ENCODE measurements at regions not wholly inside any gene's neighbourhood (a gene's known extent, or its start where the extent isn't known, plus 50 kb on each side); places are given as distances from the start of the nearest gene placed in this dataset.
A peak's percentile ranks its signal among the peaks of the same experiment; 100 is the strongest.

GRCh38 chr9:87333802-87334201 is 163.9 kb upstream of the DAPK1 start:
- Histone ChIP-seq H3K4me1 (ENCODE audit: control insufficient read depth, insufficient read depth, low read length) (no peaks in the 10 kb centered on the region), H3K9me3 (ENCODE audit: control insufficient read depth, low read length) (peaks cover 8% of the 10 kb centered on the region), H3K27ac (ENCODE audit: insufficient read depth, low read depth, low read length, poor library complexity, severe bottlenecking) (no peak overlapping the region), H3K36me3 (ENCODE audit: control insufficient read depth, insufficient read depth, low read length) (no peaks in the 10 kb centered on the region), H3K4me3 (ENCODE audit: insufficient read depth, low read depth, low read length) (no peak overlapping the region), H3K27me3 (ENCODE audit: control insufficient read depth, insufficient read depth, low read length, poor library complexity, severe bottlenecking) (peaks cover 15% of the 10 kb centered on the region)
- WGBS, 2 experiments: 93 to 94% methylated on average over 5 to 6 of the region's 6 CpGs

DNA sequence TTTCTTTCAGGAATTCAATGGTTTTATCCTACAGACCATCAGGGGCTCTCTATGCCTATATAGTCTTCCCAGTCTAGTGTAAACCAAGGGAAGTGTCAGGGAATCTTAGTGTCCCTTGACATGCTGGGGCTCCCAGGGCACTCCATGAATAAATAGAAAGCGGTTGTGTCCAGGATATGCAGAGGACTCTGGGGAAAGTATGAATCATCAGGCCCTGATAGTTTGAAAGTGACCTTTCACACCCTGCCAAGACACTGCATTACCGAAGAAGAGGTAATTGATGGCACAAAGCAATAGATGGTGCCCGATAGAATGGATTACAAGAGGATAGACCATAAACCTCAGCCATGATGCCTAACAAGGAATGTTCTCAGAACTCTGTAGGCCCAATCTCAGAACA is 163.3 kb upstream of the DAPK1 start:
- Histone ChIP-seq H3K4me3 (ENCODE audit: insufficient read depth, low read depth, low read length) (no peak overlapping the region), H3K36me3 (ENCODE audit: control insufficient read depth, insufficient read depth, low read length) (no peaks in the 10 kb centered on the region), H3K27me3 (ENCODE audit: control insufficient read depth, insufficient read depth, low read length, poor library complexity, severe bottlenecking) (peaks cover 15% of the 10 kb centered on the region), H3K27ac (ENCODE audit: insufficient read depth, low read depth, low read length, poor library complexity, severe bottlenecking) (no peak overlapping the region), H3K4me1 (ENCODE audit: control insufficient read depth, insufficient read depth, low read length) (no peaks in the 10 kb centered on the region), H3K9me3 (ENCODE audit: control insufficient read depth, low read length) (peaks cover 8% of the 10 kb centered on the region)
- 94 to 95% methylated on average over 3 of the region's 3 CpGs for WGBS, 2 experiments

DNA sequence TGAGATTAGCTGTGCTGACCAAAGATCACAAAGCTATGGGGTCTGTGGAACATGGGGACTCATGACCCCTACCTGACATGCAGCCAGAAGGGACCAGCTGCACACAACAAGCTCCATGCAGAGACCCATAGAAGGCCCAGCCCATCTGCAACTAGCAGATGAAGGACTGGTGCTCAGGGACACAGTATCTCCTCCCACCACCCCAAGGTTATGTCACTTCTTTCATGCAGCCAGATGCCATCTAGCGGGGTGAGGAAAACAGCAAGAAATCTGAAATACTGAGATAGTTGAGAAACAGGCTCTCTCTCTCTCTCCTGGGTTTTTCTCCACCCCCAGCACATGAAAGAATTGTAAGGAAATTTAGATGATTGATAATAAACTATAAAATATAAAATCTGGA is 161.3 kb upstream of the DAPK1 start:
- WGBS, 2 experiments: 87% methylated on average over 1 of the region's 1 CpG; no CpG with 5 or more reads in 1 of the 2 experiments
- Histone ChIP-seq H3K27ac (ENCODE audit: insufficient read depth, low read depth, low read length, poor library complexity, severe bottlenecking) (no peak overlapping the region), H3K27me3 (ENCODE audit: control insufficient read depth, insufficient read depth, low read length, poor library complexity, severe bottlenecking) (peaks cover 15% of the 10 kb centered on the region), H3K4me3 (ENCODE audit: insufficient read depth, low read depth, low read length) (no peak overlapping the region), H3K36me3 (ENCODE audit: control insufficient read depth, insufficient read depth, low read length) (no peaks in the 10 kb centered on the region), H3K4me1 (ENCODE audit: control insufficient read depth, insufficient read depth, low read length) (no peaks in the 10 kb centered on the region), H3K9me3 (ENCODE audit: control insufficient read depth, low read length) (peaks cover 3% of the 10 kb centered on the region)

GRCh38 chr9:87336914-87337333 is 160.7 kb upstream of the DAPK1 start:
- H3K4me3 ChIP-seq (ENCODE audit: insufficient read depth, low read depth, low read length): peak overlapping the region; percentile 33
- WGBS, 2 experiments: 11 to 18% methylated on average over 12 of the region's 12 CpGs

DNA sequence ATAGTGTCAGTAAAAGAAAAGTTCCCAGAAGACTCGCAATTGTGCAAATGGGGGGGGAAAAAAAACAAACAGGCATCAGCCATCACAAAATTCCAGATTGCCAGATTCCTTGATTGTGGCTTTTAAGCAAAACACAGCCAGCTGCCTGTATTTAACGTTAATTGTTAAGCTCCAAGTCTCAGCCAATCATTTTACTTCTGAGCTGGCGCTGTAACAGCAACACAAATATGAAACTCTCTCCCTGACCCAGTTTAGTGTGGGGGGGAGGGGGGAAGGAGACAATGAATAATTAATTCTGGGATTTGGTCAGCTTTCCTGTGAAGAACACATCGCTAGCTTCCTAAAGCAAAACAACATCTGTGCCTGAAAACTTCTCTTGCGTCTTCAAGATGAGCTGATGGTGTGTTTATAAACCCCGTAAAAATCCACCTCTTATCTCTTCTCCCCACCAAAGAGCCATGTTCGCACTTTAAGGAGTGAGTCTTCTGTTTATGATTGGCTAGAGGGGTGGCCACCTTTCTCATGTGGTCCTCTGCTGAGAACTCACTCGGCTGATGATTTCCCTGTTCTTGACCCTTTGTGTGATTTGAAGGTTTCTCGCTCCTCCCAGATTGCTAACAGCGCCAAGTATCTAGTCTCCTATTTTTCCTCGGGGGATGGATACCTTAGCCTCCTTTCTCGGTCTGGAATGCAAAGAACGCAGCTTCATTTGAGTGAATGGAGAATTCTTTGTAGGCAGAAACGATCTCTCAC is 160.2 kb upstream of the DAPK1 start:
- no peak overlapping the region for H3K27ac ChIP-seq (ENCODE audit: insufficient read depth, low read depth, low read length, poor library complexity, severe bottlenecking)
- H3K4me3 ChIP-seq (ENCODE audit: insufficient read depth, low read depth, low read length): peak overlapping the region; percentile 33
- no peaks in the 10 kb centered on the region for H3K4me1 ChIP-seq (ENCODE audit: control insufficient read depth, insufficient read depth, low read length)
- no peaks in the 10 kb centered on the region for H3K36me3 ChIP-seq (ENCODE audit: control insufficient read depth, insufficient read depth, low read length)
- H3K27me3 ChIP-seq (ENCODE audit: control insufficient read depth, insufficient read depth, low read length, poor library complexity, severe bottlenecking): peaks cover 15% of the 10 kb centered on the region
- H3K9me3 ChIP-seq (ENCODE audit: control insufficient read depth, low read length): no peaks in the 10 kb centered on the region
- WGBS, 2 experiments: 3 to 5% methylated on average over 13 of the region's 14 CpGs

More at GRCh38 chr9:87336914-87337333, 160.7 kb upstream of the DAPK1 start:
- Histone ChIP-seq H3K27ac (ENCODE audit: insufficient read depth, low read depth, low read length, poor library complexity, severe bottlenecking) (no peak overlapping the region), H3K4me1 (ENCODE audit: control insufficient read depth, insufficient read depth, low read length) (no peaks in the 10 kb centered on the region), H3K9me3 (ENCODE audit: control insufficient read depth, low read length) (no peaks in the 10 kb centered on the region), H3K36me3 (ENCODE audit: control insufficient read depth, insufficient read depth, low read length) (no peaks in the 10 kb centered on the region), H3K27me3 (ENCODE audit: control insufficient read depth, insufficient read depth, low read length, poor library complexity, severe bottlenecking) (peaks cover 15% of the 10 kb centered on the region)

- Histone ChIP-seq H3K27ac (ENCODE audit: insufficient read depth, low read depth, low read length, poor library complexity, severe bottlenecking) (no peak overlapping the region), H3K36me3 (ENCODE audit: control insufficient read depth, insufficient read depth, low read length) (no peaks in the 10 kb centered on the region), H3K9me3 (ENCODE audit: control insufficient read depth, low read length) (no peaks in the 10 kb centered on the region), H3K4me1 (ENCODE audit: control insufficient read depth, insufficient read depth, low read length) (no peaks in the 10 kb centered on the region), H3K4me3 (ENCODE audit: insufficient read depth, low read depth, low read length) (peak overlapping the region; percentile 33), H3K27me3 (ENCODE audit: control insufficient read depth, insufficient read depth, low read length, poor library complexity, severe bottlenecking) (peaks cover 15% of the 10 kb centered on the region)
- 27 to 30% methylated on average over 12 to 13 of the region's 13 CpGs for WGBS, 2 experiments
Measured at GRCh38 chr9:87338088-87338989, 159.3 kb upstream of the DAPK1 start.

GRCh38 chr9:87340391-87340790 is 157.3 kb upstream of the DAPK1 start:
- Histone ChIP-seq H3K36me3 (ENCODE audit: control insufficient read depth, insufficient read depth, low read length) (no peaks in the 10 kb centered on the region), H3K4me1 (ENCODE audit: control insufficient read depth, insufficient read depth, low read length) (no peaks in the 10 kb centered on the region), H3K4me3 (ENCODE audit: insufficient read depth, low read depth, low read length) (no peak overlapping the region), H3K27me3 (ENCODE audit: control insufficient read depth, insufficient read depth, low read length, poor library complexity, severe bottlenecking) (peaks cover 15% of the 10 kb centered on the region), H3K9me3 (ENCODE audit: control insufficient read depth, low read length) (no peaks in the 10 kb centered on the region), H3K27ac (ENCODE audit: insufficient read depth, low read depth, low read length, poor library complexity, severe bottlenecking) (no peak overlapping the region)
- 93 to 94% methylated on average over 4 of the region's 4 CpGs for whole genome bisulfite sequencing, 2 experiments

DNA sequence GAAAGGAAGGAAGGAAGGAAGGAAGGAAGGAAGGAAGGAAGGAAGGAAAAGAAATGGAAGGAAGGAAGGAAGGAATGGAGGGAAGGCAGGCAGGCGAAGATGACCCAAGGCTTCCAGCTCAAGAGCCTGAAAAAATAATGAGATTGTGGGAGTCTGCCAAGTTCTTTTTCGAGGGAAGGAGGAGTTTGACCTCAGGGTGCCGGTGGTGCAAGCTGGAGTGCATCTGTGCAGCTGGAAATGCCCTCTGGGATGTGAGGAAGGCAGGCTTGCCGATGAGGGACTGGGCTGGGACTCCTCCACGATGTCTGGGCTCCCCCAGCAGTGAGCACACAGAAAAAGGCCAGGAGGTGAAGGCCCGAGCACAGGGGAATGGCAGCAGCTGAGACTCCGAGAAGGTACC is 154.9 kb upstream of the DAPK1 start:
- H3K36me3 ChIP-seq (ENCODE audit: control insufficient read depth, insufficient read depth, low read length): no peaks in the 10 kb centered on the region
- no peaks in the 10 kb centered on the region for H3K9me3 ChIP-seq (ENCODE audit: control insufficient read depth, low read length)
- peaks cover 6% of the 10 kb centered on the region for H3K4me1 ChIP-seq (ENCODE audit: control insufficient read depth, insufficient read depth, low read length)
- H3K4me3 ChIP-seq (ENCODE audit: insufficient read depth, low read depth, low read length): no peak overlapping the region
- no peak overlapping the region for H3K27ac ChIP-seq (ENCODE audit: insufficient read depth, low read depth, low read length, poor library complexity, severe bottlenecking)
- WGBS, 2 experiments: 88 to 89% methylated on average over 7 of the region's 7 CpGs
- peaks cover 6% of the 10 kb centered on the region for H3K27me3 ChIP-seq (ENCODE audit: control insufficient read depth, insufficient read depth, low read length, poor library complexity, severe bottlenecking)

DNA sequence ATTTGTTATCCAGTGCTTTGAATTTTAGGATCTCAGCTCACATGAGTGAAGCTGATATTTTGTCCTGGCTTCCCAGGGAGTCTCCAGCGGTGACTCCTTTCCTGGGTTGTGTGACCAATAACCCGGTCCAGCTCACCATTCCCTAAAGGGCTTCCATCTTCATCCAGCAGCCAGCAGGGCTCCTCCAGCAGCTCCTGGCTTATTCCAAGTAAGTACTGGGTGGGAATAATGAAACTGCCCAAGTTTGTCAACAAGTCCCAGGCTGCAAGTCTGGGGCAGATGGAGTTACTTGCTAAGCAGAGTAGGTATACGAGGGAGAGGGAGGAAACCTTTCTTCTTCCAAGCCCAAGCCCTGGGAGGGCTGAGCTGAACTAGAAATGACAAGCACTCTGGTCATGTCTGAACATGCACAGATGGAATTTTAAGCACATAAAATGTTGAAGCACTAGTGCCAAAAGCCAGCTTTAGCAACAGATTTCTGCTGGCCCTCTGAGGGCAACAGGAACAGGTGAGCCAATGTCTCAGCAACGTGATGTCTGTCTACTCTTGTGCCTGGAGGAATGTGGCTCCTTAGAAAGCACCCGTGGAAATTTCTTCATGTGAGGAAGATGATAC is 153.7 kb upstream of the DAPK1 start:
- Histone ChIP-seq H3K36me3 (ENCODE audit: control insufficient read depth, insufficient read depth, low read length) (no peaks in the 10 kb centered on the region), H3K9me3 (ENCODE audit: control insufficient read depth, low read length) (no peaks in the 10 kb centered on the region), H3K4me1 (ENCODE audit: control insufficient read depth, insufficient read depth, low read length) (peaks cover 6% of the 10 kb centered on the region), H3K4me3 (ENCODE audit: insufficient read depth, low read depth, low read length) (no peak overlapping the region), H3K27ac (ENCODE audit: insufficient read depth, low read depth, low read length, poor library complexity, severe bottlenecking) (no peak overlapping the region), H3K27me3 (ENCODE audit: control insufficient read depth, insufficient read depth, low read length, poor library complexity, severe bottlenecking) (no peaks in the 10 kb centered on the region)
- WGBS, 2 experiments: 92 to 96% methylated on average over 5 of the region's 5 CpGs

Measured in ectodermal cell (in vitro differentiated cells).